ENCODE measurements at regions not wholly inside any gene's neighbourhood (a gene's known extent, or its start where the extent isn't known, plus 50 kb on each side); places are given as distances from the start of the nearest gene placed in this dataset.

- no peak for DNase-seq
These were observed 719.4 kb upstream of the ADAMTS16 start for GRCh38 chr5:4420681-4421080.

DNA sequence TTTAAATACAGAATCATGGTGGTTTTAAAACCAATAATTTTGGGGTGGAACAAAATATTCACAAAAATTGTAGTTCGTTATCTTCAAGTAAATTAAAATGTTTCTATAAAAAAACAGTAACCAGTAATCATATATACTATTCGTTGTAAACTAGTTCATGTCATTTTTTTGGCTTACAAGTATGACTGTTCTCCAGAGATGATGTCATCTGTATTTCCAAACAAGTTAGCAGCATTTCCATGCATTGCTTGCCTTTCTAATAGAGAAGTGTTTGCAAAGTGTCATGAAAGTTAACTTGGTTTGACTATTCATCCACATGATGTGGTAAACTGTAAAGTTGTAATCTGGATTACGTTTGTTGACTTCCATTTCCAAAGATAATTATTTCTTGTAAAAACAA, 717.9 kb upstream of the ADAMTS16 start:
- DNase-seq = no peak

DNA sequence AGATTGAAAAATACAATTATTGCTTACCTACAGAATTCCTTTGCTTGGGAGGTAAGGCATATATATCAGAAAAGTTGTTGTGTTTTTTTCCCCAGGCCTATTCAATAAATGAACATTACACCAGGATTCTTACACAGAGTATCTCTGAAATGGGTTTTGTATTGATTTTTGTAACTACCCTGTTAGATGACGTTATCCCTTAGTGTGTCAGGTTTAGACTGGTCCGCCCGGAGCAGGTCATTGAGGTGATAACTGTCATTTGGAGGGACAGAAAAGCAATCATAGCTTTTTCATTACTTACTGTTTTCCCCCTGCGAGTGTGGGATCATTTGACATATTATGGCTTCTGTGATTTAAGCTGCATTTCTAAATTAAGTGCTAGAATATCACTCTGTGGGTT, 715.2 kb upstream of the ADAMTS16 start:
- no peak for DNase-seq

GRCh38 chr5:4440536-4440935, 699.6 kb upstream of the ADAMTS16 start:
- no peak for DNase-seq

DNA sequence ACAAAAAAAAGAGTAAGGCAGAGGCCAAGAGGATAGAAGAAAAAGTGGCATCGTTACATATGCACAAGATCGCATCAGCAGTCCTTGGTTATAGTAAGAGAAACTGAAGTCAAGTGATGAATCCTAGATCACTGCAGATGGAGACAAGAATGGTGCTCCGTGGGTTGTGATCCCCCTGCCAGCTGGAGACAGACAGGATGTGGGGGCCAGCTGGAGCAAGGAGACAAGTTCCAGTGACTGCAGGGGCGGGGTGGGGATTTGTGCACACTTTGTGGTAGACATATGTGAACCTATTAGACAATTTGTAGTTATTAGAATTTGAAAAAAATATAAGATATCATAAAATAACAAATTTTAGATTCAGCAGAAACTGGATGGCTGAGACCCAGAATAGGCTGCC, 697.9 kb upstream of the ADAMTS16 start:
- no peak for DNase-seq

DNA sequence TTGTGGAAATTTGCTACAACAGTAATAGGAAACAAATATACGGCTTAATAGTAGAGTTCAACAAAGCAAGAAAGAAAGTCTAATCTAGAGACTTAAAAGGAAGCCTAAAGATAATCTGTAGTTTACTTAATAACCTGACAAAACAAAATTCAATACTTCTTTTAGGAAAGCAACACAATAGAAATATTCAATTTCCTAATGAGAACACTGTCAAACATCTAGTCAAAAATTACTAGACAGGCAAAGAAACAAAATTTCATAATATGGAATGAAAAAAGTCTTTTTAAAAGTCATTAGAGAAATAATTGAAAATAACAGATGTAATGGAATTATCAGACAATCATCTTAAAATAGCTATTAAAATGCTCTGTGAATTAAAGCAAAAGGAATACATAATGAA, 692.5 kb upstream of the ADAMTS16 start:
- DNase-seq = no peak

DNA sequence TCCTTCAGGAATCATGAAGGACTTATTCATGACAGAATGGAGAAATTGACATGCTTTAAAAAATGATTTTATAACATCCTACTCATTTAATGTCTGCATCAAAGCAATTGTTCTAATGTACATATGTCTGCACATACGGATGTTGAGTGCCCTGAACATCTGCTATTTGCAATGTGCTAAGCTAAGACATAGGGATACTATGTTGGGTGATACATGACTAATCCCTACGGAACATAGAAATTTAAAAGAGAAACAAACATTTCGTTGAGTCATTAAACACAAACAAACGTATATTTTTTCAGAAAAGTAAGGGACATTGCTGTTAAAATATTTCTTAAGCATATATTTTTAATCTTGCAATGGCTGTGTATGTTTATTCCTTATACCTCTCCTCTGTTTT, 686.5 kb upstream of the ADAMTS16 start:
- DNase-seq = no peak

DNA sequence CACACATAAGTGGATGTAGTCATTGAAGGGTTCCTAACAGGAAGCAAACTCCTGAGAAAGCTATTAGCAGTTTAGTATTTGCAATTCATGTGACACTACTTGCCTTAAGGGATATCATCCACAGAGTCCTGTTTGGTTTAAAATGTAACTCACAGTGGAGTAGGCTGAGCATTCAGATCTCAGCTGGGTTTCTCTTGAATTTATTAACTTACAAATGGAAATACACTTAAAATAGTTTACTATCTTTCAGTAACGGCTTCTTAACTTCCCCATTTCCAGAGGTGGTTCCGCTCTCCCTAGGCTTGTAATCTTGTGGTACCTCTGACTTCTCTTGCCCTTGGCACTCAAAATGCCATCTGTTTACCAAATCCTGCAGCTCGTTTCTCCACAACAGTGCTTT, 660.7 kb upstream of the ADAMTS16 start:
- DNase-seq = no peak

DNA sequence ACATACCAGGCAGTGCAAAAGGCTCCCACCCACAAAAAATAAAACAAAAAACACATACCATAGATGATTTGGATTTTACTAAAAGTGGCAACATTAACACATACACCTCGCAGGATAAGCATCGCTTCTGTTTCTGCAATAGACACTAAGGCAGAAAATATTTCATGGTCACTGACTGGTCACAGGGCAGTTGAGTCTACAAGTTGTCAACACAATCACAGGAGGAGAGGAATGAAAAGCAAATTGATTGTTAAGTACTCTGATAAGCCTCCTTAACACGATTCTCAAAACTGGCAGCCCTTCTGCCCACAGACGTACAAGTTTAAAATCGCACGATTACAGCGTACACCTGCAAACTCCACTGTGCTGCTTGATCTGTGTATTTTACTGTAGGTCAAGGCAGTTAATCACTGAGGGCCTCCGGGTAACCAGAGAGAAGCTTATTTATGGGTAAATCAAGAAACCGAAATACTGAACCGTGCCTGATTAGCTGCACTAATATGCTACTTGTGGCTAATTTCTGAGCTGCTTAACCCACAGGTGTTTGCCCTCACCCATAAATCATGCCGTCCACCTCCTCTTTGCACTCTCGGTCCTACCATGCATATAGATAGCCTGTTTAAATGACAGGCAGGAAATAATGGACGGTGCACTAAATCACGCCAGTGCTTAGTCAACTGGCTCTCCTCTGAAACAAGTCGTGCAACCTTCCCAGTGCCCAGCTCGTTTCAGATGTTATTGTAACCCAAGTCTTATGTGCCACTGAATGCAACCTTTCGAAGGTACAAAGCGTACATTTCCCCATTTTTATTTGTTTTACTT, 659.4 kb upstream of the ADAMTS16 start:
- DNase-seq = no peak

DNA sequence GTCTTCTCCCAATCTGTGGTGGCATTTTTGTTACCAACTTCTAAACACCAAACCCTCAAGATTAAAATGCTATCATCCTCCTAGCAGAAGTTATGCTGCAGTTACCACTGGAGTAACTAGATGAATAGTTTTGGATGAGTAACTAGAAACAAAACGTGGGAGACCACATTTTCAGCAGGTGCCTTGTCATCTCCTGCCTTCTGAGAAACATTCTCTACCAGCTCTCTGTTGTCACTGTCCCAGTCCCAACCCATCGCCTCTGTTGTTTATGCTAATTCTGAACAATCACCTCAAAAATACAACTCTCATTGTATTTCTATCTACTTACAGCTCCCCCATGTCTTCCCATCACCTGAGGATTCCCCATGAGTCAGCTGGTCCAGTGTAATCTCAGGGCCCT, 652.5 kb upstream of the ADAMTS16 start:
- DNase-seq = no peak

- no peak for DNase-seq
These were observed 628.0 kb upstream of the ADAMTS16 start for GRCh38 chr5:4511996-4512656.

DNA sequence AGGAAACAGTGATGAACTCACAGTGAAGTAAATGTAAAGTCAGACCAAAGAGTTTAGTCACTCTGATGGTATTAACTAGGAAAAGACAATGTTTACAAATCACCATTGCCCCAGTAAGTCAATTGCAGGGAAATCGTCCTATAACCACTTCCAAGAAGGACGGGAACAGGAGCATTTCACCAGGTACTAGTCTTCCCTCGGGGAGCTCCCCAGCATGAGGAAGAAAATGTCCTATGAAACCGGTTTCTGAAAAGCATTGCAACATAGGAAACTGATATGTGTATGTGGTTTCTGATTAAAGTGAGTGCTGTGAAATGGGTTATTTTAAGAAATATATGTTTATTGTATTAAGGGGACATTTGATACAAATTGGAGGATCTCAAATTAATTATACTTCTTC, 626.7 kb upstream of the ADAMTS16 start:
- no peak for DNase-seq

DNA sequence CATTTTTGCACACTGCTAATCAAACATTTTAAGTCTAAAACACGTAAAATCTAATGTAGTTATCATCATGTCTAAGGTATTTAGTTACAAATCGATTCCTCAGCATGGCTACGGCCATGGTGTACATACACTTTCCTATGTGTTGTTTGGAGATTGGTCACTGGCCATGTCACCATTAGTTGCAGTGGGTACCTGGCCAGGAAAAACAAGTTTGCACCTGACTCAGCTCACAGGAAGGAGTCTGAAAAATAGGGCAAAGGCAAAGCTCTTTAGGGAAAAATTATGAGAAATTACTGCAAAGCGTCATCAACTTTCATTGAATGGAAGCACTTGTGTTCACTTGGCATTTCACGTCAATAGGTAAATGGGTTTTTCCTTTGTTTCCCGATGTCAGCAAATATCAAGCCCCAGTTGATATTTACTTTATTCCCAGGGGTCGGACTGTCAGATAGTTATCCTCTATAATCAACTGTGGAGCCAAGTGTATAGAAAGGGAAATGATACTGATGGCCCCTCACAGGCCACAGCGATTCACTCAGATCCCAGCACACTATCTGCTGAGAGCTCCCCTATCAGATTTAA, 626.0 kb upstream of the ADAMTS16 start:
- no peak for DNase-seq

- no peak for DNase-seq
These were observed 621.0 kb upstream of the ADAMTS16 start for GRCh38 chr5:4518903-4519672.

DNA sequence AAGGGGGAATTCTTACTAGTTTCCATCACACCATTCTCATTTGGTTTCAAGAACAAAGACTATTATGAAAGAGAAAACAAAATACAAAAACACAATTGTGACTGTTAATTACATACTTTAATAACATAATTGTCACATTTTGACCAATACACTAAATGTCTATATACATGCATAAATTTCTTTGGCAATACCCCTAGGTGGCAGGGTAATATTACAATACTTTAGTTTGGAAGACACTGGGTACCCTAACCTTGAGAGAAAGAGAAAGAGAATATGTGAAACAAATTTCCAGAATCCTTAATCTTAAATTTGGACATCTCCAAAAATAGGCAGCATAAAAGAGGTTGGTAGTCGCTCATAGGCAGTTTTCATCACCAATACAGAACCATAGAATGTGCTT, 619.6 kb upstream of the ADAMTS16 start:
- DNase-seq = no peak

GRCh38 chr5:4523038-4523437, 617.1 kb upstream of the ADAMTS16 start:
- no peak for DNase-seq

DNA sequence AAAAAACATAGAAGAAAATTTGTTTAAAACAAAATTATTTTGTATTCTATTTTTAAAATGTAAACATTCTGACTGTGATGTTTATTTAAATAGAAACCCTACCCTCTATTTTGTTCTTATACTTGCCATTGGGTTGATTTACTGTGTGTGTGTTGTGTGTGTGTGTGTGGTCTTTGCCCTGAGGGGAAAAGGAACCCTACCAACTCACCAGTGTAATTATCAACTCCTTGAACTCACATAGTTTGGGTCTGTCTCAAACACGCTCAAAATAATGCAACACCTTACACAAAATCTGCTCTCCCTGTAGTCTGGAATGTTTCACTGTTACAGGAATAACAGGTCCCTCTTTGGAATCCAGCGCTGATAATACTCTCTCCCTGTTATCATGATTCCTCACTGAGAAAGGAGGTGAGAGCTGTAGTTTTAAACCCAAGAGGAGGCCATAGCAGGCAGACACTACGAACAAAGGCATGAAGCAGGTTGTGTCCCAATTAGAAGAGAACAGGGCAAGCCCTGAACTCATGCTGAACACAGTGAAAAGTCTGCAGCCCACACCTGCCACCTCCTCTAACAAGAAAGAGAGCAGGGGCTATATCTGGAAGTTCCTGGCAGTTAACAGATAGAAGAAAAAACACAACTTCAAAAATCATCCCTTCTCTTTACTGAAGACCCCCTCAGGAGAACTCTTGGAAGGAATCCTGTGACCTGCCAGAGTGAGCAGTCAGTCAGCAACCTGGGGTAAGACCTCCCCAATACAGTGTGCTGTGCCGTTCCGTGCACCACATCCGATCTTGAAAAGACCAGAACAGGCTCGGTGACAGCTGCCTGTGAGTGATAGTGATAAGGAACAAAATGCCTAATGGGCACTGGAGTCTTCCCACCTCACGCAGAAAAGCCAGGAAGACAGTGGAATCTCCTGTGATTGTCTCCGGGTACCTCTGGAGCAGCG, 608.1 kb upstream of the ADAMTS16 start:
- no peak for DNase-seq

DNA sequence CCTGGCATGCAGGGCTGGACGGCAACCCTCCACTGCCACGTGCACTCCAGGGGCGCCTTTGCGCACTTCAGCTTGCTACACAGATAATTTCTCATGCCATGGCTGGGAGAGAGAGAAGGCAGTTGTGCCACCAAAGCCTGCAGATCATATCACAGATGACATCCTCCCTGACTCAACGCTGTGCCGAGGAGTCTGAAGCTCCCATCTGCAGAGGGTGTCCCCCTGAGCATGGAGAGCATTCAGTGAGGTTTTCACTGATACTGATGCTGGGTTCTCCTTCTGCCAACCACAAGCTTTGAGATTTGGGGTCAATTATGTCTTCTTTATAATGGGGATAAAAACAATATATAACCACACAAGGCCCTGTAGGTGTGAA, 607.4 kb upstream of the ADAMTS16 start:
- DNase-seq = no peak

GRCh38 chr5:4533457-4534105, 606.5 kb upstream of the ADAMTS16 start:
- DNase-seq = no peak

GRCh38 chr5:4537489-4537888, 602.6 kb upstream of the ADAMTS16 start:
- DNase-seq = no peak

- no peak for DNase-seq
These were observed 599.6 kb upstream of the ADAMTS16 start for GRCh38 chr5:4540375-4541173.

Measured in activated CD4-positive, CD25-positive, alpha-beta regulatory T cell (primary cell).